Neutrophil (primary cell): ENCODE measurements at regions not wholly inside any gene's neighbourhood (a gene's known extent, or its start where the extent isn't known, plus 50 kb on each side); places are given as distances from the start of the nearest gene placed in this dataset.

ENCODE experiments used
- H3K27ac ChIP-seq: fragments of 200-600 bp; sonication (generic); 2 replicates; pipeline ENCODE4 v1.5.1; 2016; ENCODE audit warnings: mild to moderate bottlenecking, moderate library complexity
- H3K27me3 ChIP-seq: fragments of 200-600 bp; sonication (generic); 2 replicates; pipeline ENCODE4 v1.6.0; 2016; ENCODE audit warnings: mild to moderate bottlenecking
- H3K36me3 ChIP-seq: fragments of 200-600 bp; sonication (generic); 2 replicates; pipeline ENCODE4 v1.5.1; 2017
- H3K4me1 ChIP-seq, 2 experiments: fragments of 200-600 bp in 1 of 2; sonication (generic) in 1 of 2; 1 replicate in 1 of 2; 2 replicates in 1 of 2; pipeline versions ENCODE4 v1.5.1 to v1.6.1; 2013 to 2016; ENCODE audit warnings: low read depth in 1 of 2, low read length in 1 of 2, mild to moderate bottlenecking in 1 of 2, moderate library complexity in 1 of 2; ENCODE audit not compliant: control insufficient read depth in 1 of 2, insufficient read depth in 1 of 2
- H3K4me3 ChIP-seq, 2 experiments: fragments of 200-600 bp in 1 of 2; sonication (generic) in 1 of 2; 1 replicate in 1 of 2; 2 replicates in 1 of 2; pipeline ENCODE4 v1.5.1; 2013 to 2016; ENCODE audit warnings: low read depth in 1 of 2, low read length in 1 of 2, mild to moderate bottlenecking in 1 of 2, moderate library complexity in 1 of 2
- H3K9me3 ChIP-seq: fragments of 200-600 bp; sonication (generic); 2 replicates; pipeline ENCODE4 v1.5.1; 2016
- CTCF ChIP-seq: fragments of 200-600 bp; sonication (generic); IDR thresholded peaks from 2 replicates; pipeline ENCODE4 v1.5.1; 2016; ENCODE audit warnings: antibody characterized with exemption

GRCh38 chr4:3709061-3709845 lies 56.9 kb upstream of the ADRA2C start:
- Histone ChIP-seq H3K27ac (no peak overlapping the region), H3K36me3 (no peaks in the 10 kb centered on the region), H3K4me1 (no peaks in the 10 kb centered on the region), H3K9me3 (no peaks in the 10 kb centered on the region), H3K27me3 (peaks cover 20% of the 10 kb centered on the region), H3K4me3 (no peak overlapping the region)
- no peak for TF ChIP-seq CTCF

DNA sequence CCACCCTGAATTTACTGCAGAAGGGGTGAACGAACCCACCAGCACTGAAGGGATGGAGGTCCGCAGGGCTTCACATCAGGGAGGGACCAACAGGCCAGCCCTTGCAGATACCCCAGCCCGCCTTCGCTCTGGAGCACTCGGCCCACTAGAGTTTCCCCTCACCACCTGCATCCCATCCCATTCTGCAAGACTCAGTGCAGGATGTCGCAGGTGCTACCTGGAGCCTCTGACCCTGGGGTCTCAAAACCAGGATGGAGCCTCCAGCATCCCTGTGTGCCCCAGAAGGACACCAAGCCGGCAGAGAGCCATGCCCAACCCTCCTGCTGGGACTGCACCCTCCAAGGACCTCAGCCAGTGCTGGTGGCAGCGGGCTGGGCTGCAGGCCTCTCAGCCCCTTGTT lies 57.6 kb upstream of the ADRA2C start:
- Histone ChIP-seq H3K27ac (no peak overlapping the region), H3K36me3 (no peaks in the 10 kb centered on the region), H3K4me3 (no peak overlapping the region), H3K9me3 (no peaks in the 10 kb centered on the region), H3K4me1 (no peaks in the 10 kb centered on the region), H3K27me3 (peaks cover 26% of the 10 kb centered on the region)
- no peak for TF ChIP-seq CTCF

DNA sequence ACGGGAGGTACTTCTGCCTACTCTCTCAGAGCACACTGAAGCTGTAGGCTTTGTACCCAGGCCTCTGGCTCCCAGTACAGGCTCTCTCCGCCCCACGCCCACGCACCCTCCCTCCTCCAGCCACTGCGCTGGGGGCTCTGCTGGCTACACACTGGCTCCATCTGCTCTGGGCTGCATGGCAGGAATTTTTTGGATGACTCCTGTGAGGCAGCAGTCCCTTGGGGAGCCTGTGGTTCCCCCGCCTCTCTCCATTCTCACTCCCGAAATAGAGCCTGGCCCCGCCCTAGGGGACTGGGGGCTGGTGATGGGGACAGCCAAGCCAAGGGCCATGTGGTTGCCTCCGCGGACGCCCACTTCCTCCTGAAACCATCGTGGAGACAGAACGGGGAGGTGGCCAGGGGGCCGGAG lies 58.1 kb upstream of the ADRA2C start:
- no peak overlapping the region for H3K4me3 ChIP-seq
- H3K27ac ChIP-seq: no peak overlapping the region
- no peak for TF ChIP-seq CTCF
- no peaks in the 10 kb centered on the region for H3K9me3 ChIP-seq
- H3K27me3 ChIP-seq: peaks cover 31% of the 10 kb centered on the region
- no peaks in the 10 kb centered on the region for H3K36me3 ChIP-seq
- H3K4me1 ChIP-seq: no peaks in the 10 kb centered on the region

GRCh38 chr4:3707423-3708102 lies 58.6 kb upstream of the ADRA2C start:
- H3K27ac ChIP-seq: no peak overlapping the region
- no peak for TF ChIP-seq CTCF

DNA sequence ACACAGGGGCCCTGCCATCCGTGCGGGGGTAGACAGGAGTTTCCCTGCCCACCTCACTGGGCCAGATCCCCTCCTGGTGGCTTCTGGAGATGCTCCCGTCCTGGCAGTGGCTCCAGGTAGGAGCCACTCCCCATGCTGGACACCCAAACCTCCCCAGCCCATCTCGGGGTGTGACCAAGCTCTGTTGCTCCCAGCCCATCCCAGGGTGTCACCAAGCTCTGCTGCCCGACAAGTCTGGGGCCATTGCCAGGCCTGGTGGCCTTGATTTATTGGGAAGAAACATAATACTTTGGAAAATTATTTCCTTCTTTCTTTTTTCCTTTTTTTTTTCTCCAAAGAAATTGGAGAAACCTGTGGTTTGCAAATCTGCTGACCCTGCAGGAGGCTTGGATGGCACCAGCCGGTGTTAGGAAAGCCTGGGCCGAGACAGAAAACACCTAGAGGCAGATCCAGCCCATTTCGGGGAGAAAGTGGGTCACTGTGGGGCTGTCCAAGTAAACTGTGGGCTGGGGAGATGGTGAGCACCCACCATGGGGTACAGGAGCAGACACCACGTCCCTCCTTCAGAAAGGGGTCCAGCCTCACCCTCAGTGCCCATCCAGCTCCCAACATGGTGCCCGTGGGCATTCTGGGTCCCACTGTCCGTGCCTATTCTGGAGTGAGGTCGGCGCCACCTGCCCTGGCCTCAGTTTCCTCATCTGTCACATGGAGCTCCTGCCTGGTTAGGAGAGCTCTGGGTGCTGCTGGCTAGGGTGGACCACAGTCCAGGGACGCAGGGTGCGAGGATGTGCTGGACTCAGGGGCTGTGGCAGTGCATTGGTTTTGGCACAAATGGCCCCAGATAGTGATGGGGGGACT lies 59.4 kb upstream of the ADRA2C start:
- no peaks in the 10 kb centered on the region for H3K36me3 ChIP-seq
- no peak for TF ChIP-seq CTCF
- no peak overlapping the region for H3K4me3 ChIP-seq
- no peaks in the 10 kb centered on the region for H3K9me3 ChIP-seq
- peaks cover 44% of the 10 kb centered on the region for H3K27me3 ChIP-seq
- no peak overlapping the region for H3K27ac ChIP-seq
- no peaks in the 10 kb centered on the region for H3K4me1 ChIP-seq

More at GRCh38 chr4:3707423-3708102, 58.6 kb upstream of the ADRA2C start:
- no peak overlapping the region for H3K4me3 ChIP-seq
- H3K9me3 ChIP-seq: no peaks in the 10 kb centered on the region
- no peaks in the 10 kb centered on the region for H3K36me3 ChIP-seq
- H3K27me3 ChIP-seq: peaks cover 37% of the 10 kb centered on the region
- H3K4me1 ChIP-seq: no peaks in the 10 kb centered on the region
